Lower lobe of right lung (tissue), 2 donors: ENCODE measurements at regions not wholly inside any gene's neighbourhood (a gene's known extent, or its start where the extent isn't known, plus 50 kb on each side); places are given as distances from the start of the nearest gene placed in this dataset.
A peak's percentile ranks its signal among the peaks of the same experiment; 100 is the strongest.

Experiments used
- ATAC-seq, 2 donors: fragments of 200-7000 bp; cut with Tn5 transposase; one replicate each; pipeline ENCODE4 v1.9.1; 2020 to 2022; ENCODE audit warnings: mild to moderate bottlenecking in 2 of 2, moderate library complexity in 2 of 2
- DNase-seq: peaks from one replicate; pipeline ENCODE4 v3.0.0-alpha.2; 2020
- H3K27ac ChIP-seq: fragments of 200-600 bp; one replicate; pipeline ENCODE4 v1.8.0; 2022
- H3K27me3 ChIP-seq: fragments of 200-600 bp; one replicate; pipeline ENCODE4 v1.8.0; 2022; ENCODE audit warnings: low read depth
- H3K36me3 ChIP-seq: fragments of 200-600 bp; one replicate; pipeline ENCODE4 v1.8.0; 2022; ENCODE audit warnings: mild to moderate bottlenecking
- H3K4me1 ChIP-seq: fragments of 200-600 bp; one replicate; pipeline ENCODE4 v1.8.0; 2022
- H3K4me3 ChIP-seq: fragments of 200-600 bp; one replicate; pipeline ENCODE4 v1.8.0; 2022; ENCODE audit warnings: mild to moderate bottlenecking
- H3K9me3 ChIP-seq: fragments of 200-600 bp; one replicate; pipeline ENCODE4 v1.8.0; 2022
- intact Hi-C: fragments of 100-400 bp; cut with DNase I; formaldehyde crosslinking; loops from one replicate; pipeline ENCODE4 v1.11.0; 2022
- TF ChIP-seq, protein P1 (sequence below): fragments of 200-600 bp; IDR thresholded peaks from one replicate; pipeline ENCODE4 v1.8.0; 2022; ENCODE audit warnings: antibody characterized with exemption, mild to moderate bottlenecking
- donor health status: DM: no; HTN: yes; CAD: no; lungs with severe emphysema.

DNA sequence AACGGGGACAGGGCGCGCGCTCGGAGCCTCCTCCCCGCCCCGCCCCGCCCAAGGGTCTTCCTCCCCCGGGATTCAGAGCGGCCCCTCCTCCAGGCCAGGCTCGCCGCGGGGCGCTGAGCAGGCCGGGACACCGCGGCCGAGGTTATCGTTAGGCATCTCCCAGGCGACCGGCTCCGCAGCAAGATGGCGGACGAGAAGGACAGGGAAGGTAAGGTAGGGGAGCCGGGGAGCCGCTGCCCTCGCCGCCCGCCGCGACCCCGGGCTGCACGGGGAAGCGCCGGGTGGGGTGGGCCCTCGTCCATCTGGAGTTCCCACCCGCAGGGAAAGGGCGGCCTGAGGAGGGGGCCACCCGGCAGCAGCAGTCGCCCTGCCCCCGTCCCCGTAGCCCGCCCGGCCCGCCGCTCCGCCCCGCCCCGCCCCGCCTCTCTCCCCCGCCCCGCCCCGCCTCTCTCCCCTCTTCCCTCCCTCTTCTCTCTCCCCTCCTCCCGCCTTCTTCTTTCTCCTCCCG is 105.9 kb upstream of the HNRNPU start:
- Histone ChIP-seq H3K36me3 (no peaks in the 10 kb centered on the region), H3K27me3 (no peaks in the 10 kb centered on the region), H3K27ac (peak overlapping the region; percentile 100), H3K4me1 (peaks cover 21% of the 10 kb centered on the region), H3K9me3 (no peaks in the 10 kb centered on the region), H3K4me3 (peak overlapping the region; percentile 67)
- TF ChIP-seq, protein P1, sequence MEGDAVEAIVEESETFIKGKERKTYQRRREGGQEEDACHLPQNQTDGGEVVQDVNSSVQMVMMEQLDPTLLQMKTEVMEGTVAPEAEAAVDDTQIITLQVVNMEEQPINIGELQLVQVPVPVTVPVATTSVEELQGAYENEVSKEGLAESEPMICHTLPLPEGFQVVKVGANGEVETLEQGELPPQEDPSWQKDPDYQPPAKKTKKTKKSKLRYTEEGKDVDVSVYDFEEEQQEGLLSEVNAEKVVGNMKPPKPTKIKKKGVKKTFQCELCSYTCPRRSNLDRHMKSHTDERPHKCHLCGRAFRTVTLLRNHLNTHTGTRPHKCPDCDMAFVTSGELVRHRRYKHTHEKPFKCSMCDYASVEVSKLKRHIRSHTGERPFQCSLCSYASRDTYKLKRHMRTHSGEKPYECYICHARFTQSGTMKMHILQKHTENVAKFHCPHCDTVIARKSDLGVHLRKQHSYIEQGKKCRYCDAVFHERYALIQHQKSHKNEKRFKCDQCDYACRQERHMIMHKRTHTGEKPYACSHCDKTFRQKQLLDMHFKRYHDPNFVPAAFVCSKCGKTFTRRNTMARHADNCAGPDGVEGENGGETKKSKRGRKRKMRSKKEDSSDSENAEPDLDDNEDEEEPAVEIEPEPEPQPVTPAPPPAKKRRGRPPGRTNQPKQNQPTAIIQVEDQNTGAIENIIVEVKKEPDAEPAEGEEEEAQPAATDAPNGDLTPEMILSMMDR, result no peak
- intact Hi-C loops, result no loop called here
- peak; percentile 88 for DNase-seq
- peak; percentile 82 to 84 for ATAC-seq

DNA sequence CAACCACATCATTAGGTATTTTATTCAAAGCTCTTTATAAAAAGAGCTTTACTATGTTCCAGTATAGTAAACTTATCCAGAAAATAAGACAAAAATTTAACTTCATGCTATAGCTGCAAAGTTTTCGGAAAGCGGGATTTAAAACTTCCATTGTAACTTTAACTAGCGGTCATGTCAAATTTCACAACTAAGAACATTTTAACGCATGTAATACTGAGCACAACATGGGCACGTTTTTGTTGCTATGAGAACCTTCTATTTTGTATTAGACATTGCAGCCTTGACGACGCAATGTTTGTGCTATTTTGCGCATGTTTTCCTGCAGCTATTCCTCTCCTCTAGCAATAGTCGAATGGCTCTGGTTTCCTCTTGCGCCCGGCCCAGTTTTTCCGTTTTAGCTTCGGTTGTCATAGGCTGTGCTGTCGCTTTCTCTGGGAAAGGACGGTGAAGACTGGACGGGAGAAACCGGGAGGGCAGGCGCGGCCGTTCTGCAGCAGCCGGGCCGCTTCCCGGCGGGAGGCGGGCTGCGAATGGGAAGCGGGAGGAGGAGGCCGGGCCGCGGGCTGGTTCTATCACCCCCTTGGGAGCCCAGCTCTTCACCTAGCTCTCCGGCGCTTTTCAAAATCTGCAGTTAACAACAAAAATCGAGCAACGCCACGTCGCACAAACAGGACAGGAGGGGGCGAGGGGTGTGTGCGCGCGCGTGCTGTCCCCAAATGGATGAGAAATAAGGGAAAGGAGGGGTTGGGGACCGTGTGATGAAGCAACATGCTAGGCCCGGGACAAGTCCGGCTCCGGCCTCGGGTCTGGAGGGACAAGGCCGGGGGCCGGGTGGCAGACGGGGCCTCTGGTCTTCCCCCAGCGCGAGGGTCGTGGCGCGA is 105.3 kb upstream of the HNRNPU start:
- Histone ChIP-seq H3K27ac (peak overlapping the region; percentile 100), H3K9me3 (no peaks in the 10 kb centered on the region), H3K4me3 (peak overlapping the region; percentile 67), H3K36me3 (no peaks in the 10 kb centered on the region), H3K4me1 (peaks cover 28% of the 10 kb centered on the region), H3K27me3 (no peaks in the 10 kb centered on the region)
- TF ChIP-seq, protein P1, result no peak
- DNase-seq (peak; percentile 84), ATAC-seq (peak; percentile 66 to 76)
- intact Hi-C loops, result no loop called here

DNA sequence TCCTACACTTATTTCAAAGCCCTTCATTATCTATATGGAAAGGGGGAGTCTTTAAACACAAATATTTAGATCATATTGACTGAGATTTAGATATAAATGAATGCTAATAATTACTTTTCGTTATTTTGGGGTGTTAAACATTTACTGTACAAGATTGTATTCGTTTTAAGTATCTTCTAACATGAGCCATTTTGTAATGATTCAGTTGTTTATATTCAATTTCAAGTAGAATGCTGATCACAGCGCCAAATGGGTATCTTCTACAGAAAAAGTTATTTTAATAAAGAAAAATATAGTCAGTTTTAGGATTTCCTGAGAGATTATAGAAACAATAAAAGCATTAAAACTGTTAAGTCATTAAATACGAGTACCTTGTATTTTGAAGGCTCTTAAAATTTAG is 104.5 kb upstream of the HNRNPU start:
- ATAC-seq, result no peak
- DNase-seq, result no peak
- Histone ChIP-seq H3K9me3 (no peaks in the 10 kb centered on the region), H3K4me1 (peaks cover 35% of the 10 kb centered on the region), H3K36me3 (no peaks in the 10 kb centered on the region), H3K4me3 (peak overlapping the region; percentile 67), H3K27ac (peak overlapping the region; percentile 100), H3K27me3 (no peaks in the 10 kb centered on the region)
- intact Hi-C loops, result no loop called here
- TF ChIP-seq, protein P1, result no peak

DNA sequence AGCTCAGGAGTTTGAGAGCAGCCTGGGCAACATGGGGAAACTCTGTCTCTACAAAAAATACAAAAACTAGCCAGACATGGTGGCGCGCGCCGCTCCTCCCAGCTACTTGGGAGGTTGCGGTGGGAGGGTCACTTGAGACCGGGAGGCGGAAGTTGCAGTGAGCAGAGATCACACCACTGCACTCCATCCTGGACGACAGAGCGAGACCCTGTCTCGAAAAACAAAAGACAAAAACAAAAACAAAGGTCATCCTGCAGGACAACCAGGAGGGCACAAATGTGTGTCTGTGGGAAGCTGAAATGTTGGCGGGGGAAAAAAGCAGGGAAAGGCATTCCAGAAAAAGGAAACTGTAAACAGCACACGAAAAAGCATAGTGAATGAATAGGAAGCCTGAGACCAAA is 104.1 kb upstream of the HNRNPU start:
- no peaks in the 10 kb centered on the region for H3K27me3 ChIP-seq
- DNase-seq, result no peak

DNA sequence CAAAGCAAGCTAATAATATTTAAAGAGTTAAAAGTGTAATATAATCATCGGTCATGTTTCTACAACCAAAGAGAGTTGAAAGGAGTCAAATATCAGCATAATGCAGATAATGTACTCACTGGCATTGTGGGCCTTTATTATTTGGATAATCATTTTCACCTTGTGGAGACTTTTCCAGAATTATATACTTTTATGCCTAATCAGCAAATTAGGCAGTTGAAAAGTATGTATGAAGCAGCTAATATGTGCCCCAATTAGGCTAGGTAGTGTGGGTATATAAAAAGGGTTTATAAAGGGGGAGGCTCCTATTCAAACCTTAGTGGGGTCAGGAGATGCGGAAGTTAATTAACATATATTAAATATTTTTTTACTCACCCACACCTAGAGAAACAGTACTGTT is 102.8 kb upstream of the HNRNPU start:
- no peak overlapping the region for H3K27ac ChIP-seq
- TF ChIP-seq, protein P1, result no peak

More for the DNA sequence above, 104.1 kb upstream of the HNRNPU start:
- no peak for ATAC-seq
- Histone ChIP-seq H3K9me3 (no peaks in the 10 kb centered on the region), H3K27ac (peak overlapping the region; percentile 100), H3K4me1 (peaks cover 39% of the 10 kb centered on the region), H3K36me3 (no peaks in the 10 kb centered on the region), H3K4me3 (no peak overlapping the region)
- intact Hi-C loops, result no loop called here
- TF ChIP-seq, protein P1, result no peak

More for the DNA sequence above, 102.8 kb upstream of the HNRNPU start:
- no peaks in the 10 kb centered on the region for H3K36me3 ChIP-seq
- H3K4me1 ChIP-seq, result peaks cover 42% of the 10 kb centered on the region
- DNase-seq, result no peak
- no peak for ATAC-seq
- H3K27me3 ChIP-seq, result no peaks in the 10 kb centered on the region
- no peak overlapping the region for H3K4me3 ChIP-seq
- H3K9me3 ChIP-seq, result no peaks in the 10 kb centered on the region
- intact Hi-C loops, result no loop called here
